ENCODE measurements at regions not wholly inside any gene's neighbourhood (a gene's known extent, or its start where the extent isn't known, plus 50 kb on each side); places are given as distances from the start of the nearest gene placed in this dataset.
A peak's percentile ranks its signal among the peaks of the same experiment; 100 is the strongest.

GRCh38 chr5:158397278-158397677, 538.3 kb upstream of the CLINT1 start:
- DNase-seq: no peak

- no peak for DNase-seq
Measured at GRCh38 chr5:158394102-158394501, 535.2 kb upstream of the CLINT1 start.

GRCh38 chr5:158393457-158393856, 534.5 kb upstream of the CLINT1 start:
- no peak for DNase-seq

GRCh38 chr5:158392753-158393152, 533.8 kb upstream of the CLINT1 start:
- DNase-seq: no peak

- DNase-seq: peak; percentile 34 to 49
Measured at GRCh38 chr5:158390577-158390976, 531.6 kb upstream of the CLINT1 start.

- no peak for DNase-seq
Measured at GRCh38 chr5:158389786-158390185, 530.8 kb upstream of the CLINT1 start.

- no peak for DNase-seq
Measured at GRCh38 chr5:158388021-158388420, 529.1 kb upstream of the CLINT1 start.

- DNase-seq: no peak
Measured at GRCh38 chr5:158387499-158387898, 528.6 kb upstream of the CLINT1 start.

- no peak for DNase-seq
Measured at GRCh38 chr5:158385982-158386381, 527.0 kb upstream of the CLINT1 start.

GRCh38 chr5:158384535-158385481, 525.9 kb upstream of the CLINT1 start:
- peak; percentile 63 to 83 for DNase-seq

GRCh38 chr5:158383486-158383885, 524.5 kb upstream of the CLINT1 start:
- peak; percentile 67 to 85 for DNase-seq

GRCh38 chr5:158382473-158382872, 523.5 kb upstream of the CLINT1 start:
- DNase-seq: peak; percentile 87 to 94

- DNase-seq: no peak
Measured at GRCh38 chr5:158381614-158382160, 522.7 kb upstream of the CLINT1 start.

- no peak for DNase-seq
Measured at GRCh38 chr5:158380661-158381060, 521.7 kb upstream of the CLINT1 start.

GRCh38 chr5:158378931-158379330, 520.0 kb upstream of the CLINT1 start:
- no peak for DNase-seq

GRCh38 chr5:158376679-158377078, 517.7 kb upstream of the CLINT1 start:
- no peak for DNase-seq

- DNase-seq: peak; percentile 10 to 12
Measured at GRCh38 chr5:158375531-158375930, 516.6 kb upstream of the CLINT1 start.

- peak; percentile 72 to 83 for DNase-seq
Measured at GRCh38 chr5:158373608-158374395, 514.9 kb upstream of the CLINT1 start.

GRCh38 chr5:158369241-158369640, 510.3 kb upstream of the CLINT1 start:
- no peak for DNase-seq

GRCh38 chr5:158368686-158369085, 509.7 kb upstream of the CLINT1 start:
- DNase-seq: no peak

- no peak for DNase-seq
Measured at GRCh38 chr5:158364367-158364766, 505.4 kb upstream of the CLINT1 start.

GRCh38 chr5:158354958-158355357, 496.0 kb upstream of the CLINT1 start:
- DNase-seq: no peak

- DNase-seq: no peak
Measured at GRCh38 chr5:158351485-158352125, 492.7 kb upstream of the CLINT1 start.
